Fibroblast of skin of left biceps (primary cell): ENCODE measurements at regions not wholly inside any gene's neighbourhood (a gene's known extent, or its start where the extent isn't known, plus 50 kb on each side); places are given as distances from the start of the nearest gene placed in this dataset.

ENCODE experiments used
- DNase-seq, 2 experiments: peaks; one replicate each; pipeline ENCODE4 v3.0.0-alpha.2; 2013; ENCODE audit warnings: low read depth in 2 of 2

- DNase-seq: no peak
These were observed 102.2 kb upstream of the EDNRB start for GRCh38 chr13:78020861-78021260.

GRCh38 chr13:78015782-78016181 lies 97.2 kb upstream of the EDNRB start:
- no peak for DNase-seq

GRCh38 chr13:78012046-78012445 lies 93.4 kb upstream of the EDNRB start:
- no peak for DNase-seq

GRCh38 chr13:78004821-78005220 lies 86.2 kb upstream of the EDNRB start:
- no peak for DNase-seq

- no peak for DNase-seq
These were observed 81.1 kb upstream of the EDNRB start for GRCh38 chr13:77999746-78000145.

GRCh38 chr13:77994166-77994565 lies 75.5 kb upstream of the EDNRB start:
- no peak for DNase-seq

- no peak for DNase-seq
These were observed 72.4 kb upstream of the EDNRB start for GRCh38 chr13:77991003-77991402.

- no peak for DNase-seq
These were observed 70.7 kb upstream of the EDNRB start for GRCh38 chr13:77989281-77989680.

GRCh38 chr13:77988355-77988754 lies 69.7 kb upstream of the EDNRB start:
- DNase-seq: no peak

GRCh38 chr13:77986713-77987112 lies 68.1 kb upstream of the EDNRB start:
- no peak for DNase-seq

- no peak for DNase-seq
These were observed 67.4 kb upstream of the EDNRB start for GRCh38 chr13:77985866-77986636.

GRCh38 chr13:77981281-77981881 lies 62.8 kb upstream of the EDNRB start:
- no peak for DNase-seq

- DNase-seq: peak; percentile 38 to 42
These were observed 62.0 kb upstream of the EDNRB start for GRCh38 chr13:77980592-77980991.

- no peak for DNase-seq
These were observed 61.2 kb upstream of the EDNRB start for GRCh38 chr13:77979721-77980385.

GRCh38 chr13:77975358-77976042 lies 56.9 kb upstream of the EDNRB start:
- DNase-seq: no peak

GRCh38 chr13:77969299-77969698 lies 50.7 kb upstream of the EDNRB start:
- no peak for DNase-seq
